ENCODE measurements at regions not wholly inside any gene's neighbourhood (a gene's known extent, or its start where the extent isn't known, plus 50 kb on each side); places are given as distances from the start of the nearest gene placed in this dataset.

DNA sequence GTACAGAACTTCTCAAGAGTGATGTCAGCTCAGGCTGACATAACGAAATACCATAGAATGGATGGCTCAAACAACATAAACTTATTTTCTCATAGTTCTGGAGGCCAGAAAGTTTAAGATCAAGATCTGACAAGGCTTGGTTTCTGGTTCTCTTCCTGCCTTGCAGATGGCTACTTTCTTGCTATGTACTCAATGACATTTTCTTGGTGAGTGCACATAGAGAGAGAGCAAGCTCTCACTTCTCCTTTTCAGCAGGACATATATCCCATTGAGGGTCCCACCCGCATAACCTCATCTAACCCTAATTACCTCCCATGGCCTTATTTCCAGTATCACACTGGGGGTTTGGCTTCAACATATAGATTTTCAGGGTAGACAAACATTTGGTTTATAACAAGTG lies 1072.1 kb downstream of the PLOD2 start (continued):
- TF ChIP-seq EZH2 (IDR thresholded peaks at IDR 0.05; ENCODE audit: low read depth, unreplicated experiment) (no peak), EZH2phosphoT487 (IDR thresholded peaks at IDR 0.05; ENCODE audit: unreplicated experiment) (no peak), POLR2AphosphoS5 (IDR thresholded peaks at IDR 0.05; ENCODE audit: low read depth) (no peak), ETS1 (IDR thresholded peaks at IDR 0.05) (no peak), ZNF114 (CRISPR knock-in tag; IDR thresholded peaks at IDR 0.05) (no peak), REST (IDR thresholded peaks at IDR 0.05; ENCODE audit: unreplicated experiment) (no peak)

DNA sequence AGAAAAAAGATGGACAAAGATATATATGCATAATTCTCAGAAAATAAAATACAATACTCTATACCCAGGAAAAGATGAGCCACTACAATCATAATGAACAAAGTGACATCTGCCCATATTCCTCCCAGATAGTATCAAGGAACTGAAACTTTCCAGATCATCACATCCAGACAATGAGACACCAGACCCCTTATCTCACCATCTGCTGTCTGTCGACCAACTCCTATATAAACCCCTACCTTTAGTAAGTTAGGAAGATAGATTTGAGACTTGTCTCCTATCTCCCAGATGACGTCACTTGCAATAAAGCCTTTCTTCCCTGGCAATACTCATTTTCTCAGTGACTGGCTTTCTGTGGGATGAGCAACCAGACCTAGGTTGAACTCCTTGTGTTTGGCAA lies 1071.6 kb downstream of the PLOD2 start:
- Histone ChIP-seq H3K36me3 (ENCODE audit: insufficient read depth) (no peaks in the 10 kb centered on the region), H3K4me2 (no peak overlapping the region), H3F3A (replicated peaks; ENCODE audit: low read depth) (no peaks in the 10 kb centered on the region), H3K27ac (ENCODE audit: low read depth) (no peak overlapping the region), H3K4me1 (ENCODE audit: insufficient read depth) (no peaks in the 10 kb centered on the region), H3K27me3 (ENCODE audit: insufficient read depth) (no peaks in the 10 kb centered on the region), H2AFZ (no peak overlapping the region), H3K79me2 (replicated peaks; ENCODE audit: insufficient read depth) (no peaks in the 10 kb centered on the region), H3K4me3 (no peak overlapping the region), H3K9me2 (ENCODE audit: insufficient read depth) (no peaks in the 10 kb centered on the region), H4K20me1 (replicated peaks; ENCODE audit: insufficient read depth) (no peaks in the 10 kb centered on the region)
- DNase-seq (ENCODE audit: low spot score) (no peak), ATAC-seq (no peak)
- H3K4me3 Mint-ChIP-seq = no peak overlapping the region
- H3K27me3 Mint-ChIP-seq (ENCODE audit: insufficient read depth, low read depth, poor library complexity) = no peaks in the 10 kb centered on the region
- H3K4me1 Mint-ChIP-seq = no peaks in the 10 kb centered on the region
- no peaks in the 10 kb centered on the region for H3K9me3 Mint-ChIP-seq
- H3K36me3 Mint-ChIP-seq (ENCODE audit: low read depth) = no peaks in the 10 kb centered on the region
- no peak overlapping the region for H3K27ac Mint-ChIP-seq
- TF ChIP-seq NANOG (IDR thresholded peaks at IDR 0.05; ENCODE audit: borderline replicate concordance) = no peak
- TF ChIP-seq JUNB (IDR thresholded peaks at IDR 0.05; ENCODE audit: unreplicated experiment) = no peak
- TF ChIP-seq EZH2 (IDR thresholded peaks at IDR 0.05; ENCODE audit: low read depth, unreplicated experiment) = no peak
- no peak for TF ChIP-seq POLR2AphosphoS5 (IDR thresholded peaks at IDR 0.05; ENCODE audit: low read depth)
- TF ChIP-seq EZH2phosphoT487 (IDR thresholded peaks at IDR 0.05; ENCODE audit: unreplicated experiment) = no peak
- no peak for TF ChIP-seq REST (IDR thresholded peaks at IDR 0.05; ENCODE audit: unreplicated experiment)
- TF ChIP-seq ZNF331 (CRISPR knock-in tag; IDR thresholded peaks at IDR 0.05; ENCODE audit: low read depth) = no peak
- no peak for TF ChIP-seq CREB1 (CRISPR knock-in tag; IDR thresholded peaks at IDR 0.05; ENCODE audit: low read depth)
- no peak for TF ChIP-seq CTCF (conservative IDR thresholded peaks at IDR 0.05; ENCODE audit: low read depth in 2 of 2)
- TF ChIP-seq ZNF114 (CRISPR knock-in tag; IDR thresholded peaks at IDR 0.05) = no peak
- TF ChIP-seq STAT1 (IDR thresholded peaks at IDR 0.05; ENCODE audit: unreplicated experiment) = no peak
